ENCODE measurements at regions not wholly inside any gene's neighbourhood (a gene's known extent, or its start where the extent isn't known, plus 50 kb on each side); places are given as distances from the start of the nearest gene placed in this dataset.
"Not testable (repeated sequence)": the region's sequence is repeated elsewhere in the genome, so short reads cannot be mapped to it uniquely, and the experiment has no call there.

DNA sequence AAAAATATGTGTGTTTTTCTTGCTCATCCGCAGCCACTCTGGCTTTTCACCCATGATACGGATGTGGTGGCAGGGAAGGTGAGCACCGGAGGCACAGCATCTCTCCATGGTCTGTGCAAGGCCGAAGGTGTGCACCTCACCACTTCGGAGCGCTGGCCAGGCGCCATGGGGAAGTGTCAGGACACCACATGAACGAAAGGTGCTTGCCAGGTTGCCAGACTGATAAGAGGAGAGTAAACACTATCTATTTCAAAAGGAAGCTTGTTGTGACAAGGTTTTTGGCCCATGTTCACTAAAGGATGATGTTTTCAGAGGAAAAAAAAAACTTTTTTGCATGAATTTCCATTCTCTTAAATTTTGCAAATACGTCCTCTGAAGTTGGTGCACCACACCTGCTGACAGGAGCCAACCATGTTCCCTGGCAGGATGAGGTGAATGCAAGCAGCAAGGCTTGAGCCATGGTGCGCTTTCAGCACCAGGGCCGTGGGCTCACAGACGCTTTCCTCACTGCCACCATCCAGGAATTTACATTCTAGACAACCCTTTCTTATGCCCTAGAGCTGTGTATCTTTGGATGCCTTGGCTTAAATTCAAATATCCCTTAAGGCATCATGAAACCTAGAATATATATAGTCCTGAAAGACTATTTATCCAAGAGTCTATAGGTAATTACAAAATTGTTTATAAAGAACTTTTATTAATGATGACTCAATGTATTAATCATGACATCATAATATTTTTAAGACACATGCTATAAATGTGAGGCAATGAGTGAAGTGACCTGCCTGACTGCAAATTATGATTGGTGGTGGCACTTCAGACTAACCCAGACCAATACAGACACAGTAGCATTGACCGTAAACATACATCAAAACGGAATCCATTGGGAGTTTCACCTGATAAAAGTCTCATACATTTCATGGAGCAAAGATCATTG, 234.5 kb downstream of the TFAP2A start:
- DNase-seq (ENCODE audit: low read depth): no peak

DNA sequence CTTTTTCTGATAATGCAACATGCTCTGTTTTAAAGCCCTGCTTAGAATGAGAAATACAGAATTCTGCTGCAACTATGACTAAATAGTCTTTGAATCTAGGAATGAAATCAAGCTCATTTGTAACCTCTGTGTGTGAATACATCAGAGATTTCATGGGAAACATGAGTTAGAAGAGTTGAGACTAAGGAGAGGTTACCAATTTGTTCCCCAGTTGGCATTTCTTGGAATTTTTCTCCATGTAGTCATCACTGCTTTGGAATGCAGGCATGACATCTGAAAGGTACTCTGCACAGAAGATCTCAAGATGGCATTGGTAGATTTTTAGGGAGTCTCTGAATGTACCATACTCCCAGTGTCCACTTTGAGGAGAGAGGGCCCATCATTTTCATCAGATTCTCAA, 237.2 kb downstream of the TFAP2A start:
- DNase-seq (ENCODE audit: low read depth): no peak

DNA sequence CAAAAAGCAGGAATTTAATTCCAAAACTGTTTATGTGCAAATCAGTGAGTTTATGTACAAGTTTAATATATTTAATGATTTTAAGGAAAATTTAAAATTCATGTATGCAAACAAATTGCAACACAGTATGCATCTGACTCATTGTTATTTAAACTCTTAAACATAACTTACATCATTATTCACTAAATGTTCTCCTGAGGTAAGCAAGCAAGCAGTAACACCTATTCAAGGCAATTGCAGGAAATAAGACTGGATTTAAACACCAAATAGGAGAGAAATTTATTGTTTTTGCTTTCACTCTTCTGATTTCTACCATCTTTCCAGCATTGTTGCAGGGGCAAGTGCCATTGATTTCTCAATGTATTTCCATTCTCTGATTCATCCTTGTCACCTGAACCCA, 239.5 kb downstream of the TFAP2A start:
- DNase-seq (ENCODE audit: low read depth): no peak

DNA sequence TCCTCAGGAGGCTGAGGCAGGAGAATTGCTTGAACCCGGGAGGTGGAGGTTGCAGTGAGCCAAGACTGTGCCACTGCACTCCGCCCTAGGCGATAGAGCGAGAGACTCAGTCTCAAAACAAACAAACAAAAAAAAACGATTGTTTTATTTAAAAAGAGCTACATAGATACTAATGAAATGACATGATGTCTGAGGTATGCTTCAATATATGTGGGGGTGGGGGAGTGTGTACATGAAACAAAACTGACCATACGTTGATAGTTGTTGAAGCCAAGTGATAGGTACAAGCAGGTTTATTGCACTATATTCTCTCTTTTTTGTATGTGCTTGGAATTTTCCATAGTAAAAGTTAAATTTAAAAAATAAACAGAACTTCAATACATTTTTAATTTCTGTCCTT, 240.1 kb downstream of the TFAP2A start:
- no peak for DNase-seq (ENCODE audit: low read depth)

DNA sequence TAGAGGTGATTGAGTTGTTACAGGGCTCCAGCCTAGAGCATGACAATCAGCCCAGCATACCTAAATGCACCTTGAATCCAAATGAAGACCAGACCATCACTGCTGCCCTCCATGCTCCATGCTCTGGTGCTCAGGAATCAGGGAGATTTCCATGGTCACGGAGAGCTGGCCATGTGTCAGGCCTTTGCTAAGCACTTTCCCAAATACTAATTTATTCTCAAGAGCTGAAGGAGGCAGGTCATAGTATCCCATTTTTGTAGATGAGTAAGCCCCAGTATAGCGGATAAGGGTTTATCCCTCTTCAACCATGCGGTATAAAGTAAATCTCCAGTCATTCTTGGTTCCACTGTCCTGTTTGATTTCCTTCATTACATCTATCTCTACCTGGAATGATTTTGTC, 240.8 kb downstream of the TFAP2A start:
- no peak for DNase-seq (ENCODE audit: low read depth)

DNA sequence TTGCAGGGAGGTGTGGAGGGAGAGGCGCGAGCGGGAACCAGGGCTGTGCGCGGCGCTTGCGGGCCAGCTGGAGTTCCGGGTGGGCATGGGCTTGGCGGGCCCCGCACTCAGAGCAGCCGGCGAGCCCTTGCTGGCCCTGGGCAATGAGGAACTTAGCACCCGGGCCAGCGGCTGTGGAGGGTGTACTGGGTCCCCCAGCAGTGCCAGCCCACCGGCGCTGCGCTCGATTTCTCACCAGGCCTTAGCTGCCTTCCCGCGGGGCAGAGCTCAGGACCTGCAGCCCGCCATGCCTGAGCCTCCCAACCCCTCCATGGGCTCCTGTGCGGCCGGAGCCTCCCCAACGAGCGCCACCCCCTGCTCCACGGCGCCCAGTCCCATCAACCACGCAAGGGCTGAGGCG, 243.2 kb downstream of the TFAP2A start:
- not testable (repeated sequence) for DNase-seq (ENCODE audit: low read depth)

DNA sequence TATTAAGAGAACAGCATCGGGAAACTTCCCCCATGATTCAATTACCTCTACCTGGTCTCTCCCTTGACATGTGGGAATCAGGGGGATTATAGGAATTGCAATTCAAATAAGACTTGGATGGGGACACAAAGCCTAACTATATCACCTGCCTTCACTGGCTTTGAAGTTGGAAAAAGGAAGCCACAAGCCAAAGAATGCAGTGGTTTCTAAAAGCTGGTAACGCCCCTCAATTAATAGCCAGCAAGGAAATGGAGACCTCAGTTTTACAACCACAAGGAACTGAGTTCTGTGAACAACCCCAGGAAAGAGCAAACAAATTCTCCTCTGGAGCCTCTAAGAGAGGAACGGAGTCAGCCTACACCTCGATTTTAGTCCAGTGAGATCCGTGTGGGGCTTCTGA, 244.1 kb downstream of the TFAP2A start:
- no peak for DNase-seq (ENCODE audit: low read depth)

DNA sequence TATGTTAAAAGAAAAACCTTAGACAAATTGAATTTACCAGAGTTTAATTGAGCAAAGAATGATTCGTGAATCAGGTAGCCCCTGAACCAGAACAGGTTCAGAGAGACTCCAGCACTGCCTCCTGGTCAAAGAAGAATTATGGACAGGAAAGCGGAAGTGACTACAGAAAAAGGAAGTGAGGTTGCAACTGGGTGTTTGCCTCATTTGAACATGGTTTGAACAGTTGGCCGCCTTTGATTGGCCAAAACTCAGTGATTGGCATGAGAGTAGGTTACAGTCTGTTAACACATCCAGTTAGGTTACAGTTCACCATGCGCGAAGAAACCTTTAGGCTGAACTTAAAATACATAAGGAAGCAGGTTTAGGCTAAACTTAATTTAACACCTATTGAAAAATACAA, 248.8 kb downstream of the TFAP2A start:
- DNase-seq (ENCODE audit: low read depth): no peak

DNA sequence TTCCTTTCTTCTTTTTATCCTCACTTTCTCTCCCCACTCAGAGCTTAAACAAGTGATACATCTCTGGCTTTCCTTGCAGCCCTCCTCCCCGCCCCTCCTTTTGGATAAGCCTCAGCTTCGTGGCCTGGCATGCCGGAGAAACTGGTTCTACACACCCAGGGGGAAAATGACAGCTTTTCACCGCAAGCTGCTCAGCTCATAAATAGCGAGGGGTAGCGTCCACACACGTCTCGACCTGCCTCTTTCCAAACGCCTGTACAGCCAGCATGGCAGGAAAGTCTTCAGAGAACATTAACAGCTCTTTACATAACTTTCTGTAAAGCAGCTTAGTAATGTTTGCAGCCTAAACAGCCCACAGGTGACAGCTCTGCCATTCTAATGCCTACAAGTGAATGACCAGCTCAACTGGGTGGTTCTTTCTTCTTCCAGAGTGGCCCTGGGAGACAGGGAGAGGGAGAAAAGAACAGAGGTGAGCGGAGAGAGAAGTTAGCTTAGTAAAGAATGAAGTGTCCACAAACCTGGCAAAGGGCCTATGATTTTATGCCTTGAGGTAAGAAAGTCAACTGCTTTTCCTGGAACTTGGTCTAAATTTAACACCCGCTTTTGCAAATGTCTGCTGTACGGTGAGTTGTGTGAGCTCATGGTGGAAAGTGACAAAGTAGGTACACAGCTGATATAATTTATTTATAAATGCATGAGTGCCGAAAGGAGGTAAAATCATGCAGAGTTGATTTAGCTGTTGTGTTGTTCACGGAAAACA, 251.5 kb downstream of the TFAP2A start:
- DNase-seq (ENCODE audit: low read depth): no peak

DNA sequence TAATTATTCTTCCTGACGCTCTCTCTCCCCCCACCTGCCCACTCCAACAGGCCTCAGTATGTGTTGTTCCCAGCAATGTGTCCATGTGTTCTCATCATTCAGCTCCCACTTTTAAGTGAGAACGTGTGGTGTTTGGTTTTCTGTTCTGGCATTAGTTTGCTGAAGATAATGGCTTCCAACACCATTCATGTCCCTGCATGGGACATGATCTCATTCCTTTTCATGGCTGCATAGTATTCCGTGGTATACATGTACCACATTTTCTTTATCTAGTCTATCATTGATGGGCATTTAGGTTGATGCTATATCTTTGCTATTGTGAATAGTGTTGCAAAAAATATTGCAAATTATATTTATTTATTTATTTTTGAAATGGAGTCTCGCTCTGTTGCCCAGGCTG, 258.0 kb downstream of the TFAP2A start:
- no peak for DNase-seq (ENCODE audit: low read depth)

DNA sequence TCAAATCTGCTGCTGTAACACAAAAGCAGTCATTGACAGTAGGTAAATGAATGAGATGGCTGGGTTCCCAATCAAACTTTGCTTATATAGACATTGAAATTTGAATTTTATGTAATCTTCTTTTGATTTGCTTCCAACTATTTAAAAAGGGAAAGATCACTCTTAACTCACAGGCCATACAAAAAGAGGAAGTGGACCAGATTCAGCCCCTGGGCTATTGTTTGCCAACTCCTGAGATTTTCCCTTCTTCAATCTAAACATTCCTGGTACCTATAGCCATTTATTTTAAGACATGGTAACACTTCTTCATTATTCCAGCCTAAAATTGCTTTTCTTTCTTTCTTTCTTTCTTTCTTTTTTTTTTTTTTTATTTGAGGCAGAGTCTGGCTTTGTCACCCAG, 260.6 kb downstream of the TFAP2A start:
- no peak for DNase-seq (ENCODE audit: low read depth)

DNA sequence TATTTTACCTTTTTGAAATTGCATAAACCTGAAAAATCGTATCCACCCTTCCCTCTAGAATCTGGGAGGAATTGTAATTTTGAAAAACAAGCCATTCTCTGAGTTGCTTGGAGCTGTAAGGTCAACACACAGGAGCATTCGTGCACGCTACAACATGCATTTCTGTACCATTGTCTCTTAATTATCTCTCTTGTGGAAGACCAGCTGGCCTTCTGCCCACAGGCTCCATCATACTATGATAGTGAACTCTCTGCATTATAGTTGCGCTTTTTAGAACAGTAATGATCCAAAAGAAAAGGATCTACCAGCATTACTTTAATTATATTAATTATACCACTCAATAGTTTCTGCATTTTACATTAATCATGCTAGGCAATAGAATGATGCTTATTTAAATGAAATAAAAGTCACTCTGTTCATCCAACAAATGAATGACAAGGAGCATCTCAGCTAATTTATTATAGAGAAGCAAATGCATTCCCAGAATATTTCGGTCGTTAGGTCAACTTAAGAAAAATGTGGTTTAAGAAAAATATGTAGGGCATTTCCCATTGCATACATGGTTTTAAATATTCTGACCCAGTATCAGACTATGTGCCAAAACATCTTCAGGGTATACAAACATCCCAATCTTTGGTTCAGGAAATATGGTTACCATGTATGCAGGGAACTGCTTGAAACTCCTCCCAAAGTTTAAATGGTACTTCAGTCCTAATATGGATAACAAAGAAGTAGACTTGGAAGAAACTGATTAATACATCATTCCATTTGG, 263.5 kb downstream of the TFAP2A start:
- no peak for DNase-seq (ENCODE audit: low read depth)

DNA sequence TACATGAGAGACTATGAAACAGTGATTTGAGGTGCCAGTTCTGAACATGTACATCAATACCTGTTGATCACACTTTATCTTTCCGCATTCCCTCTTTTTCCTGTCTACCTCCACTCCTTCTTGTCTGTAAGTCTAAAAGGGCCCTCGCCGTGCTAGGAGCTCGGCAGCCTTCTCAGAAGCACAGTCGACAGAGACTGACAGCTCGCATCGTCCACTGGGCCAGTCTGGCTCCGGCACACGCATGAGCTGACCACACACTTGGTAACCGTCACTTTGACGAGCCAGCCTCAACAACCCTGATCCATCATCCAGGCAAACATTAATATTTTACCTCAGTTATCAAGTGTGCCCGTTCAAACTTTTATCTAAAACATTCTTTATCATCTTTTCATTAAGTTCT, 265.3 kb downstream of the TFAP2A start:
- no peak for DNase-seq (ENCODE audit: low read depth)

DNA sequence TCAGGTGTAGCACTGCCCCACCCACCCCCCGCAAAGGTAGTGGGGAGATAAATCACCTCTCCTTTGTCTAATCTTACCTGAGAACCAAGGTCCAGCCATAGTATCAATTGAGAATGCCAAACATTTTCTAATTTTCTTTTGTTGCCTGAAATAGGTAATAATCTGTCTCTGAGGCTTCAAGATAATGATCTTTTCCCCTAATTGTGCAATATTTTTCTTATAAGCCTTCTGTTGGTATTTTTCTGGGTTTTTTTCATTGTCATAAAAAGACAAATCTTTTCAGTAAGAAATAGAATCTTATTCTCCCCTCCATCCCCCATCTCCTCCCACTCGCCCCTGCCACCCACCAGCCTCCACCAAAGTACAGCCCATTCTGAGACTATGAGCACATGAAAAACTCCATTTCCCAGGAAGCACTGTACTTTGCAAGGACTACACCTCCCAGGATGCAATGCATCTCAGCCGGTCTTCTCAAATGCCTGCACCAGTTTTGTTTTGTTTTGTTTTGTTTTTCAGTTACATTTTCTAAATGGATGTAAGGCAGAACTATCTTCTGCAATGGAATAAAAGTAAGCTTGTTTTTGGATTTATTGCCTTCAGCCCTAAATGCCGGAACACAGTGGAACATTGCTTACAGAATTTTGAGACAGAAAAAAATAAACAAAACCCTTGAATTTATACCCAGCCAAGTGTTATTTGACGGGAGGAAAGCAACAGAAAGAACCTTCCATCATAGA, 268.0 kb downstream of the TFAP2A start:
- no peak for DNase-seq (ENCODE audit: low read depth)

DNA sequence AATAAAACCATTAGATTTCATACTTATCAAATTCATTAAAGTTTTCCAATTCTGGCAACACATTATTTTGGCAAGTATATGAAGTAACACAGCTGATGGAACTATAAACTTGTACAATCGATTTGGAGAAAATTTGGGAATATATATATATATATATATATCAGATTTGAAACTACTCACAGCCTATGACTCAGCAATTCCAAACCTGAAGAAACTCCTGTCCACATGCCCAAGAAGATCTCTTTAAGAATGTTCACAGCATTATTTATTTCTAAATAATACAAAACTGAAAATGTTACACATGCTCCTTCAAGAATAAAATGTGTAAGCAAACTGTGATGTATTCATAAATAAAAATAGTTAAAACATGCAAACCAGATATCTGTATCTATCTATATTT, 270.1 kb downstream of the TFAP2A start:
- no peak for DNase-seq (ENCODE audit: low read depth)

DNA sequence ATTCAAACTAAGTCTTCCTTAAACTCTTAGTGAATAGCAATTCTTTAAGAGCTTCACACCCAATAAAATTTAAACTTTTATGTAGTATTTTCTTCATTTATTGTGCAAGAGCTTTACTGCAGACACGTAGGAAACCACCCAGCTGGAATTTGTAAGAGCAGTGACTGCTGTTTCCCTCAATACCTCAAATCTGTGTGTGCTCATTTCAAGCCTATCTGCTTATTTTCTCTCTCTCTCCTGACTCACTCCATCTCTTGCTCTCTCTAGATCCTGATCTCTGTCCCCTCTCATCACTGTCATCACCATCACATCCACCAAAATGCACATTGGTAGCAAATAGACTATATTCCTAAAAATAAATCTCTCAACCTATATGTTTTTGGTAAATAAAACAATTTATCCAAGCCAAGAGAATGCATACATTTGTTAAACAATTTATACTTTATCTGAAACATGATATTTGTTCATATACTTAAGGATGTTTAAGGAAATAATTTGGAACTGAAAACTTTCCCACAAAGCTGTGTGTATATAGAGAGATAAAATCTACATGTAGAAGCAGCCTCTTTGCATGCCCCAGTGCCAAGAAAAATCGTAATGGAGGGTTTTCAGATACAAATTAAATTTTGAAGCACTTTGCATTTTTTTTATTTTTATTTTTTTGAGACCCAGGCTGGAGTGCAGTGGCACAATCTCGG, 273.0 kb downstream of the TFAP2A start:
- DNase-seq (ENCODE audit: low read depth): no peak

DNA sequence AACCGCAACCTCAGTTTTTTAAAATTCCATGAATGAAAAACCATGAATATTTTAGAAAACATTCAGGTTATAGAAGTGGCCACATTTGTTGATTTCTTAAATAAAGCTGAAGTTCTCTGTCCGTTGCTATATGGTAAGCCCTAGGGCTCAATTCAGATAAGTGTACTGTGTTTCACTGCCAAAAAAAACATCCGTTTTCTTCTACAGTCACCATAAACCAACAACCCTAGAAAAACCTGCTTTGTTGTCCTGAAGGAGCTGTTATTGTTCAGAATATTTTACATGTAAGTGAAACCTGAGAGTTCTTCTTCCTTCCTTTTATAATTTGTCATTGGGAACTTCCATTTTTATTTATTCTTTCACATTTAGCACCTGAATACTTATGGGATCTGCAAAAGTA, 274.1 kb downstream of the TFAP2A start:
- DNase-seq (ENCODE audit: low read depth): no peak

DNA sequence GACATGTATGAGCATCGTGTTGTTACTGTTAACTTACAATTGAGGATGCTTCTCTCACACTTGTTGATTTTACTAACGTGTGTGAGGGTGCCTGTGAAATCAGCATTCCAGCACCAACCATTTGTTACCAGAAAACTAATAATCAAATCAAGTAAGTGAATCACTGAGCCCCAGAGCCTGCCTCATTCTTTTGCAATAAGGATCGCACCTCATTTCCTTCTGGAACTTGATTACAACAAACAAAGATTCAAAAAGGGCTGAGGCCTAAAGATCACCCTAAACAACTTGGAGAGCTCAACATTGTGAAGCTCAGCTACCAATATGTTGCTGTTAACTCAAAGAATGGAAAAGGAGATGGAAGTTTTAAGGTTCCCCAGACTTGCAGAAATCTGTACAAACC, 274.7 kb downstream of the TFAP2A start:
- DNase-seq (ENCODE audit: low read depth): no peak

DNA sequence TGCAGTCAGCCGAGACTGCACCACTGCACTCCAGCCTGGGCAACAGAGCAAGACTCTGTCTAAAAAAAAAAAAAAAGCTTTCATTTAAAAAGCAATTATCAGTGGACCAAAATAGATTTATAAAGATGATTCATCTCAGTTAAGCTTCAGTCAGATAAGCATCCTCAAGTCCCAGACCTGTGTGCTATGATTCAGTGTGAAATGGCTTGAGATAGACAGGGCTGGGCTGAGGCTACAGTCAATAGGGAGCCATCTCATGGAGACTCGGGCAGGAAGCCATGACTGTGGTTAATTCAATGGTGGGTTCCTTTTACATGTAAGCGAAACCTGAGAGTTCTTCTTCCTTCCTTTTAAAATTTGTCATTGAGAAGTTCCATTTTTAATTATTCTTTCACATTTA, 276.0 kb downstream of the TFAP2A start:
- DNase-seq (ENCODE audit: low read depth): no peak

DNA sequence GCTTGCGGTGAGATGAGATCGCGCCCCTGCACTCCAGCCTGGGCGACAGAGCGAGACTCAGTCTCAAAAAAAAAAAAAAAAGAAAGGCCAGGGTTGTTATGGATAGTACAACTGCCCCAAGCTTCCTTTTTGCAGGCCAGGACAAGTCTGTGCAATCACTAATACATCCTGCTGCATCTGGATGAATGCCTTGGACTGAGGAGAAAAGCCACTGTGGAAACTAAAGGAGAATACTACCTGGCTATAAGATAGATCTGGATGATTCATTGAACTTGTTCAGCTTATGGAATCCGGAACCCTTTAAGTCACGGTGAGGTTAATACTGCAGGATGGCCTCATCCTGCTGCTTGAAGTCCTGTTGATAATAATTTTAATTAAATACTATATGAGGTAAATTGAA, 278.2 kb downstream of the TFAP2A start:
- DNase-seq (ENCODE audit: low read depth): no peak

DNA sequence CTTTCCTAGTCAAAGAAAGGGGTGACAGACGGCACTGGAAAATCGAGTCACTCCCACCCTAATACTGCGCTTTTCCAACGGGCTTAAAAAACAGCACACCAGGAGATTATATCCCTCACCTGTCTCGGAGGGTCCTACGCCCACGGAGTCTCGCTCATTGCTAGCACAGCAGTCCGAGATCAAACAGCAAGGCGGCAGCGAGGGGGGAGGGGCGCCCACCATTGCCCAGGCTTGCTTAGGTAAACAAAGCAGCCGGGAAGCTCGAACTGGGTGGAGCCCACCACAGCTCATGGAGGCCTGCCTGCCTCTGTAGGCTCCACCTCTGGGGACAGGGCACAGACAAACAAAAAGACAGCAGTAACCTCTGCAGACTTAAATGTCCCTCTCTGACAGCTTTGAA, 280.7 kb downstream of the TFAP2A start:
- not testable (repeated sequence) for DNase-seq (ENCODE audit: low read depth)

Data from activated T-helper 9 cell treated with anti-CD3 and anti-CD28 coated beads, Interleukin-2, amount 50 U/mL, for 16 hours (primary cell).